GM19238 (cell line): ENCODE measurements at regions not wholly inside any gene's neighbourhood (a gene's known extent, or its start where the extent isn't known, plus 50 kb on each side); places are given as distances from the start of the nearest gene placed in this dataset.

Experiments
- DNase-seq: peaks from one replicate; pipeline ENCODE4 v3.0.0; 2011; ENCODE audit warnings: low spot score; ENCODE audit not compliant: insufficient read length

GRCh38 chr13:30128095-30128494, 179.3 kb downstream of the KATNAL1 start:
- DNase-seq, result no peak

GRCh38 chr13:30126903-30127428, 180.4 kb downstream of the KATNAL1 start:
- no peak for DNase-seq

- no peak for DNase-seq
Measured at GRCh38 chr13:30125422-30126073, 181.8 kb downstream of the KATNAL1 start.

GRCh38 chr13:30124131-30124768, 183.1 kb downstream of the KATNAL1 start:
- DNase-seq, result no peak

GRCh38 chr13:30123575-30123974, 183.8 kb downstream of the KATNAL1 start:
- DNase-seq, result no peak

GRCh38 chr13:30121666-30122065, 185.7 kb downstream of the KATNAL1 start:
- no peak for DNase-seq

- no peak for DNase-seq
Measured at GRCh38 chr13:30121244-30121643, 186.1 kb downstream of the KATNAL1 start.

GRCh38 chr13:30120133-30120822, 187.1 kb downstream of the KATNAL1 start:
- DNase-seq, result no peak

GRCh38 chr13:30119476-30119875, 187.9 kb downstream of the KATNAL1 start:
- no peak for DNase-seq

GRCh38 chr13:30116379-30116778, 191.0 kb downstream of the KATNAL1 start:
- DNase-seq, result no peak

GRCh38 chr13:30115257-30115600, 192.1 kb downstream of the KATNAL1 start:
- DNase-seq, result no peak

- peak; percentile 86 for DNase-seq
Measured at GRCh38 chr13:30114571-30115256, 192.6 kb downstream of the KATNAL1 start.

- no peak for DNase-seq
Measured at GRCh38 chr13:30113983-30114570, 193.3 kb downstream of the KATNAL1 start.

GRCh38 chr13:30113551-30113950, 193.8 kb downstream of the KATNAL1 start:
- DNase-seq, result no peak

GRCh38 chr13:30112602-30113435, 194.5 kb downstream of the KATNAL1 start:
- peak; percentile 69 for DNase-seq

GRCh38 chr13:30111810-30112209, 195.5 kb downstream of the KATNAL1 start:
- DNase-seq, result no peak

- no peak for DNase-seq
Measured at GRCh38 chr13:30110301-30111070, 196.9 kb downstream of the KATNAL1 start.

GRCh38 chr13:30109471-30110135, 197.7 kb downstream of the KATNAL1 start:
- no peak for DNase-seq

- DNase-seq, result no peak
Measured at GRCh38 chr13:30108913-30109237, 198.5 kb downstream of the KATNAL1 start.
